Activated CD4-positive, alpha-beta T cell treated with anti-CD3 and anti-CD28 coated beads for 24 hours (primary cell): ENCODE measurements at regions not wholly inside any gene's neighbourhood (a gene's known extent, or its start where the extent isn't known, plus 50 kb on each side); places are given as distances from the start of the nearest gene placed in this dataset.
A peak's percentile ranks its signal among the peaks of the same experiment; 100 is the strongest.
"Not testable (repeated sequence)": the region's sequence is repeated elsewhere in the genome, so short reads cannot be mapped to it uniquely, and the experiment has no call there.

Experiments used
- DNase-seq, 2 donors: peaks; one replicate each; pipeline ENCODE4 v3.0.0-alpha.2; 2020; ENCODE audit warnings: low read depth in 2 of 2

- no peak for DNase-seq
Observed at GRCh38 chrX:55813150-55813549, 95.6 kb downstream of the RRAGB start.

DNA sequence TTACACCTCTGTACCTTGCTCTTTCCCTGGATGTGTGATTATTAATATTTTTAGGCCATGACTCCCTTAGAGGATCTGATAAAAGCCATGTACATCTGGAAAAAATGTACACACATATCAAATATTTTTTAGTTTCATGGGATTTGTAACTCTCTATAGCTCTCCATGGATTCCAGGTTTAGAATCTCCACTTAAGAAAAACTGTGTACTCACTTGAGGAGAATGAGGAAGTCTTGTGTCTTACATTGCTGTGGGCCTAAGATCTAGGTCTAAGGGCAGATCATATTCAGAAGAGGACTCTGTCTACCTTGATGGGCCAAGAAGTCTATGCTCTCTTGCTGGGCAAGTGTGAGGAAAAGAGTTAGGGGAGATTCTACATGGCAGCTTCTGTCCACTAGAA lies 98.0 kb downstream of the RRAGB start:
- no peak for DNase-seq

DNA sequence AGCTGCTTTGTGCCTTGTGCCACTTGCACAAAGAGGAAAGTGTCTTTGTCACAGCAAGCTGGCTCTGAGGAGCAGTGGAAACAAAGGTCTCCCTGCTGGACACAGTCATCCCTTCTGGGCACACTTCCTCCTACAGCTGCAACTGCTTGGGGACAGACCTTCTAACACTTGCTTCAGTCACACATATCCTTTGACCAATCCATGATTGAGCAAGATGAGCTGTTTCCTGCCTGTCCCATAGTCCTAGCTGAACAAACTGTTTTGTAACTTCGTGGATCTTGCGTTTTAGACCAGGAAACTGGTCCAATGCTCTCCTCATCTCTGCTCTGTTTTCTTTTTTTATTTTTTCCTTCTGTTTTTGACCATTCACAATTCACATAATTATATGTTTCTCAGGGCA lies 98.5 kb downstream of the RRAGB start:
- no peak for DNase-seq

DNA sequence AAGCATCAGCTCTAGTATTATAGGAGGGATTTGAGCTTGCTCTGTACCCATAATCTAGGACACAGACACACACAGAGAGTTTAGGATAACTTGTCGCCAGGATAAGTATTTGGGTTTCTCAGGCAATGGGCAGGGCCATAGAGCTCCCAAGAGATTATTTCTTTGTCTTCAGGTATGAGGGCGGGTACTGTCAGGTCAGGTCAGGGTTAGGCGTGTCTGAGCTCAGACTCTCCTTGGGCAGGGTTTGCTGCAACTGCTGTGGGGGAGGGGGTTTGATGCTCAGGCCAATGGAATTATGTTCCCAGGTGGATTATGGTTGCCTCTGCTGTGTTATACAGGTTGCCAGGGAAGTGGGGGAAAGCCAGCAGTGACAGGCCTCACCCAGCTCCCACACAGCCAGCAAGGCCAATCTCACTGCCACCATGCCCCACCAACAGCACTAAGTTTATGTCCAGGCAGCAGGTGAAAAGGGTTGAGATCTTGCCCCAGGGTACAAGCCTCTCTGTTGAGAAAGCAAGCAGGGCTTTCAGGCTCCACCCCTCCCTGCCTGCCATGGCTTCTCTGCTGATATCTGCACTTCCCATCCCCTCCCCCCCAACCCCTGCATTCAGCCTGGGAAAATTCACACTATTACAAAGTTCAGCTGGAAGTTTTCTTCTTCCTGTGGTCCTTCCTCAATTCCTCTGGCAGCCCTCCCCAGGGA lies 101.3 kb downstream of the RRAGB start:
- DNase-seq, result no peak

DNA sequence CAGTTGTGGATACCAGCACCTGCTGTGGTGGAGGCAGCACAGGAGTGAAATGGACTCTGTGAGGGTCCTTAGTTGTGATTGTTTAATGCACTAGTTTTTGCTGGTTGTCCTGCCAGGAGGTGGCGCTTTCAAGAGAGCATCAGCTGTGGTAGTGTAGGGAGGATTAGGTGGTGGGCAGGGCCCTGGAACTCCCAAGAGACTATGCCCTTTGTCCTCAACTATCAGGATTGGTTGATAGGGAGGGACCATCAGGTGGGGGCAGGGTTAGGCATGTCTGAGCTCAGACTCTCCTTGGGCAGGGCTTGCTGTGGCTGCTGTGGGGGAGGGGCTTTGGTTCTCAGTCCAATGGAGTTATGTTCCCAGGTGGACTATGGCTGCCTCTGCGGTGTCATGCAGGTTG lies 121.9 kb downstream of the RRAGB start:
- no peak for DNase-seq

GRCh38 chrX:55841962-55842752 lies 124.6 kb downstream of the RRAGB start:
- DNase-seq, result no peak

- DNase-seq, result not testable (repeated sequence)
Observed at GRCh38 chrX:55866779-55867178, 149.2 kb downstream of the RRAGB start.

- no peak for DNase-seq
Observed at GRCh38 chrX:55867181-55867651, 149.7 kb downstream of the RRAGB start.

- no peak for DNase-seq
Observed at GRCh38 chrX:55867708-55868107, 150.2 kb downstream of the RRAGB start.

- no peak for DNase-seq
Observed at GRCh38 chrX:55874807-55875206, 157.3 kb downstream of the RRAGB start.

DNA sequence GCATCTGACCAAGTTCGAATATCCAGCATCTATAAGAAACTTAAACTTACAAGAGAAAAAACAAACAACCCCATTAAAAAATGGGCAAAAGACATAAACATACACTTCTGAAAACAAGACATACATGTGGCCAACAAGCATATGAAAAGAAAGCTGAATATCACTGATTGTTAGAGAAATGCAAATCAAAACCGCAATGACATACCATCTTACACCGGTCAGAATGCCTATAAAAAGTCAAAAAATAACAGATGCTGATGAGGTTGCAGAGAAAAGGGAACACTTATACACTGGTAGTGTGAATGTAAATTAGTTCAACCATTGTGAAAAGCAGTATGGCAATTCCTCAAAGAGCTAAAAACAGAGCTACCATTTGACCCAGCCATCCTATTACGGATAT lies 166.0 kb downstream of the RRAGB start:
- not testable (repeated sequence) for DNase-seq

- DNase-seq, result peak; percentile 12
Observed at GRCh38 chrX:55907968-55908607, 190.5 kb downstream of the RRAGB start.

DNA sequence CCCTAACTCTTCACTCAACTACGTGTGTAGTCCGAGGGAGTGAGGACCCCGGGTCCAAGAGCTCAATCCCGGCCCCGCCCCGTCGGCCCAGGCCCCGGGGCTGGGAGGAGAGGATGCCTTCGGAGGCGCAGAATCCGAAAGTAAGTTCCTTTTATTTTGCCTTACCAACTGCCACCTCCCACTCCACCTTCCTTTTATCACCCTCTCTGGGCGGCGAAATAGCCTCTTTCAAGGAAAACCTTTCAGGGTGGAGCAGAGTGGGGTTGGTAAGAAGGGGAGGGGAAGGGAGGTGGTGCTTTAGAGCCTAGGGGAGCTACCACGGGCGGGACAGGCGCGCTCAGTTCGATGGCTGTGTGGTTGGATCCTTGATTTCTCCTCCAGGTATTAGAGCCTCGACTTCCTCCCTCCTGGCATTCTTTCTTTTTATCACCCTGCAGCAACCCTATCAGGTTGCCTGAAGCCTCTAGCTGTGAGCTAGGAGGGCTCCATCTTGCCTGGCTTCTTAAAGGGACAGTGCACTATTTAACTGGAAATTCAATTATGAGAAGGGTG lies 191.2 kb downstream of the RRAGB start:
- DNase-seq, result no peak

DNA sequence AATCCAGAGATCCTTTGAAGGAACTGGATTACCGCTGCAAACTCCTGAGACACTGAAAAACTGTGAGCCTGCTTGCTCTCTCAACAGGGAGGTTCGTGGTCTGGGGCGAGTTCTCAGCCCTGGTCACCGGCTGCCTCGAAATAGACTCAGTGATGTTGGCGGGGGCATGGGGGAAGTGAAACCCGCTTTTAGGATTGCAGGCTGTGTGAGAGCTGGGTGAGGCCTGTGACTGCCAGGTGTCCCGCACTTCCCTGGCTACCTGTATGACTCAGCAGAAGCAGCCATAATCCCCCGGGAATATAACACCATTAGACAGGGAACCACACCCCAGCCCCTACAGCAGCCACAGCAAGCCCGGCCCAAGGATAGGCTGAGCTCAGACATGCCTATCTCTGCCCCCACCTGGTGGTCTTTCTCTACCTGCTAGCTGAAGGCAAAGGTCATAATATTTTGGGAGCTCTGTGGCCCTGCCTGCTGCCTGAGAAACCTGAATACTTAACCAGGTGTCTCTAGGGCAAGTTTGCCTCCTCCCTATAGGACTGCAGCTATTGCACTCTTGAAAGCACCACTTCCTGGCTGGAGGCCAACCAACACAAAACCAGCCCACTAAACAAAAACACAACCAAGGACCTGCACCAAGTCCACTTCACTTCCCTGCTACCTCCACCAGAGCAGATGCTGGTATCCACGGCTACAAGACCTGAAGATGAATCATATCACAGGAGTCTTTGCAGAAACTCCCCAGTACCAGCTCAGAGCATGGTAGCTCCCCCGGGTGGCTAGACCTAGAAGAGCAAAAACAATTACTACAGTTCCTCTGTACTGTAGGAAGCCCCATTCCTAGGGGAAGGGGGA lies 202.0 kb downstream of the RRAGB start:
- no peak for DNase-seq

DNA sequence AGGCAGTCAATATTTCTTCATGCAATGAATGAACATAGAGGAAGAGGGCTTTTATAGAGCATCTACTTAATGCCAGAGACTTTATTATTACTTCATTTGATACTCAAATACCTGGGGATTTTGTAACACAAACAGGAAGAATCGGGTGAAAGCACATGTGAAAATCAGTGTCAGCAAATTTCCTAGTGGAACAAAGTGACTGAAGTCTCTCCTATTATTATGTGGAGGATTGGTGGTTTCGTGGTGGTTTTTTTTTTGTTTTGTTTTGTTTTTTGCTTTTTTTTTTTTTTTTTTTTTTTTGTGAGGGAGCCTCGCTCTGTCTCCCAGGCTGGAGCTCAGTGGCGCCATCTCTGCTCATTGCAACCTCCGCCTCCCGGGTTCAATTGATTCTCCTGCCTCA lies 207.0 kb downstream of the RRAGB start:
- no peak for DNase-seq

- DNase-seq, result not testable (repeated sequence)
Observed at GRCh38 chrX:55928529-55928928, 211.0 kb downstream of the RRAGB start.
